Upper lobe of left lung (tissue), 6 donors: ENCODE measurements at regions not wholly inside any gene's neighbourhood (a gene's known extent, or its start where the extent isn't known, plus 50 kb on each side); places are given as distances from the start of the nearest gene placed in this dataset.

ENCODE experiments used
- ATAC-seq, 2 donors: fragments of 200-7000 bp; cut with Tn5 transposase; one replicate each; pipeline ENCODE4 v1.9.1; 2022; ENCODE audit warnings: mild to moderate bottlenecking in 2 of 2, moderate library complexity in 2 of 2; ENCODE audit not compliant: low FRiP score in 2 of 2
- DNase-seq, 2 donors: peaks; one replicate each; pipeline ENCODE4 v3.0.0-alpha.2; 2019 to 2020
- H3K27ac ChIP-seq, 4 donors: fragments of 200-600 bp; sonication (generic); one replicate each; pipeline ENCODE4 v1.5.1; 2016 to 2019
- H3K27me3 ChIP-seq, 4 donors: fragments of 200-600 bp; sonication (generic); one replicate each; pipeline ENCODE4 v1.5.1; 2017 to 2019
- H3K36me3 ChIP-seq, 4 donors: fragments of 200-600 bp; sonication (generic); one replicate each; pipeline ENCODE4 v1.5.1; 2016 to 2019
- H3K4me1 ChIP-seq, 4 donors: fragments of 200-600 bp; sonication (generic); one replicate each; pipeline ENCODE4 v1.5.1; 2018 to 2019
- H3K4me3 ChIP-seq, 4 donors: fragments of 200-600 bp; sonication (generic); one replicate each; pipeline ENCODE4 v1.5.1; 2017 to 2019; ENCODE audit warnings: mild to moderate bottlenecking in 2 of 4, moderate library complexity in 1 of 4
- H3K9me3 ChIP-seq, 4 donors: fragments of 200-600 bp; sonication (generic); one replicate each; pipeline ENCODE4 v1.5.1; 2018 to 2019
- EP300 ChIP-seq, 4 donors: sonication (generic); formaldehyde crosslinking; IDR thresholded peaks; one replicate each; pipeline ENCODE4 v1.5.1; 2017; ENCODE audit warnings: antibody characterized with exemption in 4 of 4, control low read depth in 2 of 4
- POLR2A ChIP-seq, 4 donors: fragments of 450-650 bp; IDR thresholded peaks; one replicate each; pipeline ENCODE4 v1.5.1; 2016 to 2017; ENCODE audit warnings: antibody characterized with exemption in 4 of 4, mild to moderate bottlenecking in 2 of 4
- POLR2AphosphoS5 ChIP-seq, 2 donors: sonication (generic); formaldehyde crosslinking; IDR thresholded peaks; one replicate each; pipeline ENCODE4 v1.5.1; 2017; ENCODE audit warnings: antibody characterized with exemption in 2 of 2
- WGBS, 2 donors: methylation state at CpG; one replicate each; pipeline ENCODE4 v1.1.5; 2017 to 2018; 5-methylcytosine and 5-hydroxymethylcytosine counted together
- TF ChIP-seq, protein P1 (sequence below), 6 experiments: fragments of 450-650 bp in 4 of 6; fragments of 200-600 bp in 2 of 6; sonication (generic) in 2 of 6; IDR thresholded peaks; one replicate each; pipeline ENCODE4 v1.5.1; 2016 to 2019; ENCODE audit warnings: antibody characterized with exemption in 6 of 6
- donor health status: DM: no; HTN: no; CAD: no; lungs with moderate emphysema.
- donor health status: DM: no; HTN: yes; CAD: no; lungs with severe emphysema.

DNA sequence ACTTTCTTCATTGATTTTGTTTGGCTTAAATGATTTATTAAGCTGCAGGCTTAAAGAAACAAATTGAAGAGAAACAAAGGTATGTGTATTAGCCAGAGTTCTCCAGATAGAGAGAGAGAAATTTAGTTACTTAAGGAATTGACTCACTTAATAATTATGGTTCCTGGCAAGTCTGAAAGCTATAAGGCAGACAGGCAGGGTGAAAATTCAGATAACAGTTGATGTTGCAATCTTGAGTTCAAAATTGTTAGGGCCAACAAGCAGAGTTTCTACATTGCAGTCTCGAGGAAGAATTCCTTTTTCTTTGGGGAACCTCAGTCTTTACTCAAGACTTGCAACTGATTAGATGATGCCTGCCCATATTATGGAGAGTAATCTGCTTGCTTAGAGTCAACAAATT, 593.5 kb downstream of the ADCYAP1 start:
- Histone ChIP-seq H3K27me3 (no peaks in the 10 kb centered on the region), H3K9me3 (peaks cover 0 to 6% (median 0%) of the 10 kb centered on the region in 4 donors), H3K36me3 (no peaks in the 10 kb centered on the region)

GRCh38 chr18:1499265-1499664, 594.6 kb downstream of the ADCYAP1 start:
- TF ChIP-seq POLR2A (IDR thresholded peaks at IDR 0.05) = no peak
- no peak for TF ChIP-seq POLR2AphosphoS5 (IDR thresholded peaks at IDR 0.05)
- TF ChIP-seq, protein P1, sequence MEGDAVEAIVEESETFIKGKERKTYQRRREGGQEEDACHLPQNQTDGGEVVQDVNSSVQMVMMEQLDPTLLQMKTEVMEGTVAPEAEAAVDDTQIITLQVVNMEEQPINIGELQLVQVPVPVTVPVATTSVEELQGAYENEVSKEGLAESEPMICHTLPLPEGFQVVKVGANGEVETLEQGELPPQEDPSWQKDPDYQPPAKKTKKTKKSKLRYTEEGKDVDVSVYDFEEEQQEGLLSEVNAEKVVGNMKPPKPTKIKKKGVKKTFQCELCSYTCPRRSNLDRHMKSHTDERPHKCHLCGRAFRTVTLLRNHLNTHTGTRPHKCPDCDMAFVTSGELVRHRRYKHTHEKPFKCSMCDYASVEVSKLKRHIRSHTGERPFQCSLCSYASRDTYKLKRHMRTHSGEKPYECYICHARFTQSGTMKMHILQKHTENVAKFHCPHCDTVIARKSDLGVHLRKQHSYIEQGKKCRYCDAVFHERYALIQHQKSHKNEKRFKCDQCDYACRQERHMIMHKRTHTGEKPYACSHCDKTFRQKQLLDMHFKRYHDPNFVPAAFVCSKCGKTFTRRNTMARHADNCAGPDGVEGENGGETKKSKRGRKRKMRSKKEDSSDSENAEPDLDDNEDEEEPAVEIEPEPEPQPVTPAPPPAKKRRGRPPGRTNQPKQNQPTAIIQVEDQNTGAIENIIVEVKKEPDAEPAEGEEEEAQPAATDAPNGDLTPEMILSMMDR (IDR thresholded peaks at IDR 0.05) = no peak
- TF ChIP-seq EP300 (IDR thresholded peaks at IDR 0.05) = no peak
- Histone ChIP-seq H3K27me3 (no peaks in the 10 kb centered on the region), H3K36me3 (no peaks in the 10 kb centered on the region), H3K4me1 (no peaks in the 10 kb centered on the region), H3K27ac (no peak overlapping the region), H3K9me3 (peaks cover 0 to 6% (median 0%) of the 10 kb centered on the region in 4 donors), H3K4me3 (no peak overlapping the region)
- ATAC-seq (no peak), DNase-seq (no peak)

More for the DNA sequence above, 593.5 kb downstream of the ADCYAP1 start:
- 33 to 42% methylated on average over 1 of the region's 1 CpG for WGBS, 2 donors
- H3K27ac ChIP-seq = no peak overlapping the region
- ATAC-seq (no peak), DNase-seq (no peak)
- TF ChIP-seq POLR2A (IDR thresholded peaks at IDR 0.05) (no peak), POLR2AphosphoS5 (IDR thresholded peaks at IDR 0.05) (no peak), EP300 (IDR thresholded peaks at IDR 0.05) (no peak)
- TF ChIP-seq, protein P1 (IDR thresholded peaks at IDR 0.05) = no peak
- no peak overlapping the region for H3K4me3 ChIP-seq
- no peaks in the 10 kb centered on the region for H3K4me1 ChIP-seq

GRCh38 chr18:1503847-1504246, 599.2 kb downstream of the ADCYAP1 start:
- no peak overlapping the region for H3K4me3 ChIP-seq
- no peaks in the 10 kb centered on the region for H3K27me3 ChIP-seq
- WGBS, 2 donors = 80 to 97% methylated on average over 4 of the region's 4 CpGs
- TF ChIP-seq, protein P1 (IDR thresholded peaks at IDR 0.05) = no peak
- no peak for TF ChIP-seq POLR2AphosphoS5 (IDR thresholded peaks at IDR 0.05)
- TF ChIP-seq EP300 (IDR thresholded peaks at IDR 0.05) = no peak
- no peak for TF ChIP-seq POLR2A (IDR thresholded peaks at IDR 0.05)
- DNase-seq (no peak), ATAC-seq (no peak)
- no peaks in the 10 kb centered on the region for H3K9me3 ChIP-seq
- no peak overlapping the region for H3K27ac ChIP-seq
- no peaks in the 10 kb centered on the region for H3K36me3 ChIP-seq
- no peaks in the 10 kb centered on the region for H3K4me1 ChIP-seq

GRCh38 chr18:1505856-1506255, 601.2 kb downstream of the ADCYAP1 start:
- ATAC-seq (no peak), DNase-seq (no peak)
- Histone ChIP-seq H3K36me3 (no peaks in the 10 kb centered on the region), H3K27me3 (no peaks in the 10 kb centered on the region), H3K27ac (no peak overlapping the region), H3K4me1 (no peaks in the 10 kb centered on the region), H3K9me3 (no peaks in the 10 kb centered on the region), H3K4me3 (no peak overlapping the region)
- no peak for TF ChIP-seq POLR2AphosphoS5 (IDR thresholded peaks at IDR 0.05)
- TF ChIP-seq EP300 (IDR thresholded peaks at IDR 0.05) = no peak
- TF ChIP-seq, protein P1 (IDR thresholded peaks at IDR 0.05) = no peak
- TF ChIP-seq POLR2A (IDR thresholded peaks at IDR 0.05) = no peak
- 68 to 76% methylated on average over 1 of the region's 1 CpG for WGBS, 2 donors

DNA sequence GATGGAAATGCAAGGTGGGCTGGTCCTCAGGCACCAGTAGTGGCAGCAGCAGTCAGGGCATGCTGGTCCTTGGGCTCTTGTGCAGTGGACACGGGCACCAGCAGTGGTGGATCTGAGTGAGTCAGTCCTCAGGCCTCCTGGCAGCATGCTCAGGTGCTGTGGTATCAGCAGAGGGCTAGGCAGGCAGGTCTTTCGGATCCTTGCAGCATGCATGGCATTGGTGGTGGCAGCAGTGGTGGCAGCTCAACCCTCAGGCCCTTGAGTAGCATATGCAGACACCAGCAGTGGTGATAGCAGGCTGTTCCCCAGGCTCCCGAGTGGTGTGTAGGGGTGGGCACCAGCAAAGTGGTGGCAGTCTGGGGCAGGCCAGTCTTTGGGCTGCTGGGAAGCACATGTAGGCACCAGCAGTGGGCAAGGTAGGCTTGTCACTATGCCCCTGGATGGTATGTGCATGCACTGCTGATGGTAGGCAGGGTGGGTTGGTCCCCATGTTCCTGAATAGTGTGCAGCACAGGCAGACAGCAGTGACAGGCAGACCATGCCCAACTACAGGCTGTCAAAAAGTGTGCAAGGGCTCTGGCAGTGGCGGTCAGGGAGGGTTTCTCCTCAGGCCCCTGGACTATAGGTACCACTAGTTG, 606.0 kb downstream of the ADCYAP1 start:
- Histone ChIP-seq H3K27me3 (no peaks in the 10 kb centered on the region), H3K36me3 (no peaks in the 10 kb centered on the region), H3K27ac (no peak overlapping the region), H3K9me3 (no peaks in the 10 kb centered on the region), H3K4me1 (no peaks in the 10 kb centered on the region), H3K4me3 (no peak overlapping the region)
- ATAC-seq (peak; percentile 24 to 47), DNase-seq (peak in 1 of 2 donors; percentile 19)
- TF ChIP-seq, protein P1 (IDR thresholded peaks at IDR 0.05) = no peak
- TF ChIP-seq POLR2AphosphoS5 (IDR thresholded peaks at IDR 0.05) (no peak), POLR2A (IDR thresholded peaks at IDR 0.05) (no peak), EP300 (IDR thresholded peaks at IDR 0.05) (no peak)
- 76 to 91% methylated on average over 3 of the region's 4 CpGs for WGBS, 2 donors
